Neural cell (in vitro differentiated cells): ENCODE measurements at regions not wholly inside any gene's neighbourhood (a gene's known extent, or its start where the extent isn't known, plus 50 kb on each side); places are given as distances from the start of the nearest gene placed in this dataset.

Experiments used
- H2AFZ ChIP-seq: fragments of 200-600, 300-800 bp; sonication (generic), shearing (Covaris generic); 2 replicates; pipeline ENCODE4 v1.6.0; 2014; ENCODE audit warnings: low read depth, mild to moderate bottlenecking, antibody characterized with exemption, low read length, moderate library complexity
- H3F3A ChIP-seq: fragments of 200-600 bp; shearing (Covaris generic); 2 replicates; pipeline ENCODE4 v1.6.1; 2016; ENCODE audit warnings: mild to moderate bottlenecking, moderate library complexity, mixed read lengths, antibody characterized with exemption, low read length; ENCODE audit not compliant: insufficient read depth, poor library complexity, severe bottlenecking
- H3K27ac ChIP-seq: fragments of 200-600, 300-800 bp; sonication (generic), shearing (Covaris generic); 2 replicates; pipeline ENCODE4 v1.5.1; 2014; ENCODE audit warnings: mild to moderate bottlenecking, low read length, moderate library complexity
- H3K27me3 ChIP-seq: fragments of 300-800, 200-600 bp; sonication (generic), shearing (Covaris generic); 2 replicates; pipeline ENCODE4 v1.6.0; 2014; ENCODE audit warnings: mild to moderate bottlenecking, low read depth, low read length, moderate library complexity; ENCODE audit not compliant: insufficient read depth
- H3K36me3 ChIP-seq: fragments of 300-800, 200-600 bp; sonication (generic), shearing (Covaris generic); 2 replicates; pipeline ENCODE4 v1.5.1; 2014; ENCODE audit warnings: mild to moderate bottlenecking, antibody characterized with exemption, low read length, moderate library complexity; ENCODE audit not compliant: insufficient read depth
- H3K4me2 ChIP-seq: fragments of 300-800, 200-600 bp; sonication (generic), shearing (Covaris generic); 2 replicates; pipeline ENCODE4 v1.6.0; 2014; ENCODE audit warnings: mild to moderate bottlenecking, low read length
- H3K4me3 ChIP-seq: fragments of 300-800, 200-600 bp; sonication (generic), shearing (Covaris generic); 2 replicates; pipeline ENCODE4 v1.5.1; 2014; ENCODE audit warnings: mild to moderate bottlenecking, low read length, moderate library complexity
- H3K79me2 ChIP-seq: fragments of 200-600 bp; shearing (Covaris generic); replicated peaks from 2 replicates; pipeline ENCODE4 v1.6.0; 2014; ENCODE audit warnings: mild to moderate bottlenecking, low read length, moderate library complexity; ENCODE audit not compliant: insufficient read depth
- H3K9ac ChIP-seq: fragments of 300-800, 200-600 bp; sonication (generic), shearing (Covaris generic); 2 replicates; pipeline ENCODE4 v1.6.1; 2016; ENCODE audit warnings: mild to moderate bottlenecking, low read length, mixed read lengths
- H3K9me2 ChIP-seq: fragments of 200-600 bp; shearing (Covaris generic); 2 replicates; pipeline ENCODE4 v1.6.1; 2016; ENCODE audit warnings: mild to moderate bottlenecking, low read length, mixed read lengths; ENCODE audit not compliant: insufficient read depth
- H3K9me3 ChIP-seq: fragments of 200-600, 300-800 bp; sonication (generic), shearing (Covaris generic); 2 replicates; pipeline ENCODE4 v1.6.1; 2016; ENCODE audit warnings: mild to moderate bottlenecking, mixed run types, low read length, moderate library complexity, mixed read lengths
- H4K20me1 ChIP-seq: fragments of 200-600 bp; shearing (Covaris generic); 2 replicates; pipeline ENCODE4 v1.6.1; 2016; ENCODE audit warnings: mild to moderate bottlenecking, mixed run types; ENCODE audit not compliant: insufficient read depth
- EP300 ChIP-seq: fragments of 450-650 bp; conservative IDR thresholded peaks from 2 replicates; pipeline ENCODE4 v1.6.1; 2014; ENCODE audit warnings: antibody characterized with exemption, mild to moderate bottlenecking, moderate library complexity; ENCODE audit not compliant: poor library complexity, severe bottlenecking
- EZH2 ChIP-seq: fragments of 200-600, 300-800 bp; shearing (Covaris generic), sonication (generic); IDR thresholded peaks from 2 replicates; pipeline ENCODE4 v1.6.1; 2014; ENCODE audit warnings: antibody characterized with exemption, low read length, borderline replicate concordance, mild to moderate bottlenecking; ENCODE audit not compliant: insufficient read depth, poor library complexity, severe bottlenecking
- MXI1 ChIP-seq: fragments of 450-650 bp; conservative IDR thresholded peaks from 2 replicates; pipeline ENCODE4 v1.6.1; 2014; ENCODE audit warnings: antibody characterized with exemption, mild to moderate bottlenecking; ENCODE audit not compliant: poor library complexity, severe bottlenecking
- POLR2AphosphoS5 ChIP-seq: IDR thresholded peaks from 2 replicates; pipeline ENCODE4 v1.6.1; 2012
- RAD21 ChIP-seq: fragments of 450-650 bp; conservative IDR thresholded peaks from 2 replicates; pipeline ENCODE4 v1.6.1; 2014; ENCODE audit warnings: antibody characterized with exemption, mild to moderate bottlenecking, moderate library complexity
- SMC3 ChIP-seq: fragments of 450-650 bp; conservative IDR thresholded peaks from 2 replicates; pipeline ENCODE4 v1.6.1; 2014; ENCODE audit warnings: antibody characterized with exemption, mild to moderate bottlenecking, moderate library complexity; ENCODE audit not compliant: poor library complexity
- TAF1 ChIP-seq: IDR thresholded peaks from 2 replicates; pipeline ENCODE4 v1.6.1; 2012; ENCODE audit warnings: low read depth
- TF ChIP-seq, protein P1 (sequence below): fragments of 450-650 bp; IDR thresholded peaks from 2 replicates; pipeline ENCODE4 v1.5.1; 2014; ENCODE audit warnings: antibody characterized with exemption, mild to moderate bottlenecking, moderate library complexity; ENCODE audit not compliant: poor library complexity, severe bottlenecking
- TF ChIP-seq, protein P2 (sequence below): IDR thresholded peaks from 2 replicates; pipeline ENCODE4 v1.6.1; 2012; ENCODE audit warnings: borderline replicate concordance

GRCh38 chr11:115050756-115051155 lies 372.4 kb downstream of the NXPE2 start:
- no peak overlapping the region for H3K27ac ChIP-seq
- no peaks in the 10 kb centered on the region for H3F3A ChIP-seq
- H3K4me3 ChIP-seq: no peak overlapping the region
- H4K20me1 ChIP-seq: no peaks in the 10 kb centered on the region
- TF ChIP-seq EZH2 (no peak), MXI1 (no peak), EP300 (no peak)
- TF ChIP-seq, protein P1, sequence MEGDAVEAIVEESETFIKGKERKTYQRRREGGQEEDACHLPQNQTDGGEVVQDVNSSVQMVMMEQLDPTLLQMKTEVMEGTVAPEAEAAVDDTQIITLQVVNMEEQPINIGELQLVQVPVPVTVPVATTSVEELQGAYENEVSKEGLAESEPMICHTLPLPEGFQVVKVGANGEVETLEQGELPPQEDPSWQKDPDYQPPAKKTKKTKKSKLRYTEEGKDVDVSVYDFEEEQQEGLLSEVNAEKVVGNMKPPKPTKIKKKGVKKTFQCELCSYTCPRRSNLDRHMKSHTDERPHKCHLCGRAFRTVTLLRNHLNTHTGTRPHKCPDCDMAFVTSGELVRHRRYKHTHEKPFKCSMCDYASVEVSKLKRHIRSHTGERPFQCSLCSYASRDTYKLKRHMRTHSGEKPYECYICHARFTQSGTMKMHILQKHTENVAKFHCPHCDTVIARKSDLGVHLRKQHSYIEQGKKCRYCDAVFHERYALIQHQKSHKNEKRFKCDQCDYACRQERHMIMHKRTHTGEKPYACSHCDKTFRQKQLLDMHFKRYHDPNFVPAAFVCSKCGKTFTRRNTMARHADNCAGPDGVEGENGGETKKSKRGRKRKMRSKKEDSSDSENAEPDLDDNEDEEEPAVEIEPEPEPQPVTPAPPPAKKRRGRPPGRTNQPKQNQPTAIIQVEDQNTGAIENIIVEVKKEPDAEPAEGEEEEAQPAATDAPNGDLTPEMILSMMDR: no peak
- H3K79me2 ChIP-seq: no peaks in the 10 kb centered on the region
- H3K4me2 ChIP-seq: no peak overlapping the region
- H3K9me3 ChIP-seq: no peaks in the 10 kb centered on the region
- H3K27me3 ChIP-seq: no peaks in the 10 kb centered on the region
- H3K9me2 ChIP-seq: no peaks in the 10 kb centered on the region
- H3K9ac ChIP-seq: no peak overlapping the region
- H2AFZ ChIP-seq: no peak overlapping the region
- no peaks in the 10 kb centered on the region for H3K36me3 ChIP-seq

DNA sequence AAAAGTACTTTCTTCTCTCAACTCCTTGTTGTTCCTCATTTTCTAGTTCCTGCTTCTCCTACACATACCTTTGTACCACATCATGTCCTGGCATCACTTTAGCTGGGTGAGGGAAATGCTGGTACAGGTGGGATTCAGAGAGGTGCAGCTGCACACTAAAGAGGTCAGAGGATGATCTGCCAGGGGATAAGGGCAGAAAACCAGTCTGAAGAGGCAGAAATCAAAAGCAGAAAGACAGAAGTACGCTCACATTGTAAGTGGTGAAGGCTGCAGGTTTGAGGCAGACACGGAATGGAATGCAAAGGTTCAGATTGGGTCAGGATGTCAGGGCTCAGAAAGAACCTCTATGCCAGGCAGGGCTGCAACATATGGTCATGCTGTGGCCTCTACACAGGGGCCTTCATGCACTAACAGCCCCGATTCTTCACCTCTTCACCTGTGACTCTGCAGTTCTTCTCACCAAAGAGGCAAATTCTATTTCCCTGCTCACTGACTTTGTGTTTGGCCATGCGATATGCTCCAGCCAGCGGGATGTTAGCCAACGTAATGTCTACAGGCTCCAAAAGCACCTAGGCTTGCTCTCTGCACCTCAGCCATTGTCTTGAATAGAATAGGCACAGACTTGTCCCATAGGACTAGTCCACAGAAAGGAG lies 373.7 kb downstream of the NXPE2 start:
- Histone ChIP-seq H3K36me3 (no peaks in the 10 kb centered on the region), H3K4me3 (no peak overlapping the region), H3K9me2 (no peaks in the 10 kb centered on the region), H3K9ac (no peak overlapping the region), H3K27me3 (no peaks in the 10 kb centered on the region), H3K79me2 (no peaks in the 10 kb centered on the region), H2AFZ (no peak overlapping the region), H3F3A (no peaks in the 10 kb centered on the region), H3K27ac (no peak overlapping the region), H4K20me1 (no peaks in the 10 kb centered on the region), H3K9me3 (no peaks in the 10 kb centered on the region), H3K4me2 (no peak overlapping the region)
- TF ChIP-seq SMC3 (no peak), RAD21 (no peak), EZH2 (no peak), TAF1 (no peak), POLR2AphosphoS5 (no peak), EP300 (no peak), MXI1 (no peak)
- TF ChIP-seq, protein P2, sequence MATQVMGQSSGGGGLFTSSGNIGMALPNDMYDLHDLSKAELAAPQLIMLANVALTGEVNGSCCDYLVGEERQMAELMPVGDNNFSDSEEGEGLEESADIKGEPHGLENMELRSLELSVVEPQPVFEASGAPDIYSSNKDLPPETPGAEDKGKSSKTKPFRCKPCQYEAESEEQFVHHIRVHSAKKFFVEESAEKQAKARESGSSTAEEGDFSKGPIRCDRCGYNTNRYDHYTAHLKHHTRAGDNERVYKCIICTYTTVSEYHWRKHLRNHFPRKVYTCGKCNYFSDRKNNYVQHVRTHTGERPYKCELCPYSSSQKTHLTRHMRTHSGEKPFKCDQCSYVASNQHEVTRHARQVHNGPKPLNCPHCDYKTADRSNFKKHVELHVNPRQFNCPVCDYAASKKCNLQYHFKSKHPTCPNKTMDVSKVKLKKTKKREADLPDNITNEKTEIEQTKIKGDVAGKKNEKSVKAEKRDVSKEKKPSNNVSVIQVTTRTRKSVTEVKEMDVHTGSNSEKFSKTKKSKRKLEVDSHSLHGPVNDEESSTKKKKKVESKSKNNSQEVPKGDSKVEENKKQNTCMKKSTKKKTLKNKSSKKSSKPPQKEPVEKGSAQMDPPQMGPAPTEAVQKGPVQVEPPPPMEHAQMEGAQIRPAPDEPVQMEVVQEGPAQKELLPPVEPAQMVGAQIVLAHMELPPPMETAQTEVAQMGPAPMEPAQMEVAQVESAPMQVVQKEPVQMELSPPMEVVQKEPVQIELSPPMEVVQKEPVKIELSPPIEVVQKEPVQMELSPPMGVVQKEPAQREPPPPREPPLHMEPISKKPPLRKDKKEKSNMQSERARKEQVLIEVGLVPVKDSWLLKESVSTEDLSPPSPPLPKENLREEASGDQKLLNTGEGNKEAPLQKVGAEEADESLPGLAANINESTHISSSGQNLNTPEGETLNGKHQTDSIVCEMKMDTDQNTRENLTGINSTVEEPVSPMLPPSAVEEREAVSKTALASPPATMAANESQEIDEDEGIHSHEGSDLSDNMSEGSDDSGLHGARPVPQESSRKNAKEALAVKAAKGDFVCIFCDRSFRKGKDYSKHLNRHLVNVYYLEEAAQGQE: no peak
- TF ChIP-seq, protein P1: no peak
